DMS53 (cell line): ENCODE measurements at regions not wholly inside any gene's neighbourhood (a gene's known extent, or its start where the extent isn't known, plus 50 kb on each side); places are given as distances from the start of the nearest gene placed in this dataset.

Experiments used
- DNase-seq: peaks from one replicate; lab custom pipeline; 2025; lab: John Stamatoyannopoulos, UW

GRCh38 chr4:65777270-65777669 lies 107.0 kb upstream of the EPHA5 start:
- DNase-seq = no peak

GRCh38 chr4:65773636-65774035 lies 103.3 kb upstream of the EPHA5 start:
- DNase-seq = no peak

GRCh38 chr4:65747386-65747785 lies 77.1 kb upstream of the EPHA5 start:
- DNase-seq = no peak

- no peak for DNase-seq
Observed at GRCh38 chr4:65738134-65738533, 67.8 kb upstream of the EPHA5 start.

GRCh38 chr4:65737672-65738071 lies 67.4 kb upstream of the EPHA5 start:
- DNase-seq = no peak

GRCh38 chr4:65724973-65725372 lies 54.7 kb upstream of the EPHA5 start:
- DNase-seq = no peak
